GM19468 (cell line): ENCODE measurements at regions not wholly inside any gene's neighbourhood (a gene's known extent, or its start where the extent isn't known, plus 50 kb on each side); places are given as distances from the start of the nearest gene placed in this dataset.

Experiments
- ATAC-seq: cut with Tn5 transposase; IDR thresholded peaks from one replicate; pipeline ENCODE4 v1.9.1; 2021; ENCODE audit warnings: mild to moderate bottlenecking, moderate library complexity, moderate number of reproducible peaks; ENCODE audit not compliant: unreplicated experiment; ENCODE audit errors: extremely low read depth

- ATAC-seq: no peak
These were observed 161.7 kb downstream of the OPA1 start for GRCh38 chr3:193754719-193755118.

GRCh38 chr3:193756536-193756935 lies 163.5 kb downstream of the OPA1 start:
- ATAC-seq: no peak

GRCh38 chr3:193757457-193757856 lies 164.4 kb downstream of the OPA1 start:
- no peak for ATAC-seq

GRCh38 chr3:193761969-193762368 lies 169.0 kb downstream of the OPA1 start:
- no peak for ATAC-seq

GRCh38 chr3:193762657-193763056 lies 169.6 kb downstream of the OPA1 start:
- no peak for ATAC-seq

GRCh38 chr3:193764959-193765358 lies 172.0 kb downstream of the OPA1 start:
- no peak for ATAC-seq

GRCh38 chr3:193767353-193768069 lies 174.5 kb downstream of the OPA1 start:
- no peak for ATAC-seq

- ATAC-seq: no peak
These were observed 175.0 kb downstream of the OPA1 start for GRCh38 chr3:193768070-193768394.

- no peak for ATAC-seq
These were observed 176.4 kb downstream of the OPA1 start for GRCh38 chr3:193769437-193769836.

- ATAC-seq: no peak
These were observed 178.1 kb downstream of the OPA1 start for GRCh38 chr3:193771011-193771652.

- no peak for ATAC-seq
These were observed 178.8 kb downstream of the OPA1 start for GRCh38 chr3:193771653-193772421.

GRCh38 chr3:193772422-193772763 lies 179.4 kb downstream of the OPA1 start:
- no peak for ATAC-seq

- no peak for ATAC-seq
These were observed 180.5 kb downstream of the OPA1 start for GRCh38 chr3:193773266-193774220.

- ATAC-seq: no peak
These were observed 181.4 kb downstream of the OPA1 start for GRCh38 chr3:193774272-193774915.

- ATAC-seq: no peak
These were observed 181.9 kb downstream of the OPA1 start for GRCh38 chr3:193774916-193775285.

- no peak for ATAC-seq
These were observed 182.5 kb downstream of the OPA1 start for GRCh38 chr3:193775421-193776077.

- no peak for ATAC-seq
These were observed 183.8 kb downstream of the OPA1 start for GRCh38 chr3:193776626-193777358.

GRCh38 chr3:193777524-193777923 lies 184.5 kb downstream of the OPA1 start:
- no peak for ATAC-seq

GRCh38 chr3:193778676-193779075 lies 185.7 kb downstream of the OPA1 start:
- no peak for ATAC-seq
